PC-9 (cell line): ENCODE measurements at regions not wholly inside any gene's neighbourhood (a gene's known extent, or its start where the extent isn't known, plus 50 kb on each side); places are given as distances from the start of the nearest gene placed in this dataset.

Experiments
- BruUV-seq: library from RNA; stranded (reverse); fragments of 400-500 nt; replicated peaks from 2 replicates; lab custom pipeline; 2021; lab: Mats Ljungman, UMichigan
- CTCF ChIA-PET: fragments of 300-600 bp; sonication (Branson Sonifier 250); formaldehyde crosslinking; loops from one replicate; lab custom pipeline; 2022; ENCODE audit warnings: antibody characterized with exemption; lab: Charles Lee
- POLR2A ChIA-PET: fragments of 300-600 bp; sonication (Branson Sonifier 250); formaldehyde crosslinking; loops from one replicate; lab custom pipeline; 2022; ENCODE audit warnings: antibody characterized with exemption; ENCODE audit not compliant: unreplicated experiment; lab: Charles Lee
- DNase-seq, 2 experiments: peaks; one replicate each; pipeline versions ENCODE4 v3.0.0 to v3.0.0-alpha.2; 2015 to 2022; ENCODE audit warnings: mixed read lengths in 1 of 2
- H2AFZ ChIP-seq: fragments of 200-600 bp; sonication (generic); 2 replicates; pipeline ENCODE4 v1.8.1; 2017; ENCODE audit warnings: antibody characterized with exemption
- H3F3A ChIP-seq: fragments of 200-600 bp; sonication (generic); 2 replicates; pipeline ENCODE4 v1.8.1; 2017; ENCODE audit warnings: antibody characterized with exemption, mild to moderate bottlenecking, low read depth; ENCODE audit not compliant: insufficient read depth
- H3K27ac ChIP-seq: fragments of 200-600 bp; sonication (generic); 2 replicates; pipeline ENCODE4 v1.6.1; 2016; ENCODE audit warnings: mixed run types
- H3K27me3 ChIP-seq: fragments of 200-600 bp; sonication (generic); 2 replicates; pipeline ENCODE4 v1.6.1; 2016; ENCODE audit warnings: low read depth, mixed run types; ENCODE audit not compliant: insufficient read depth
- H3K36me3 ChIP-seq: fragments of 200-600 bp; sonication (generic); 2 replicates; pipeline ENCODE4 v1.6.1; 2016; ENCODE audit warnings: low read depth, mixed run types
- H3K4me1 ChIP-seq: fragments of 200-600 bp; sonication (generic); replicated peaks from 2 replicates; pipeline ENCODE4 v1.6.1; 2016; ENCODE audit warnings: mixed run types; ENCODE audit not compliant: insufficient read depth
- H3K4me2 ChIP-seq: fragments of 200-600 bp; sonication (generic); 2 replicates; pipeline ENCODE4 v1.6.1; 2017; ENCODE audit warnings: mixed run types
- H3K4me3 ChIP-seq: fragments of 200-600 bp; sonication (generic); 2 replicates; pipeline ENCODE4 v1.6.1; 2016; ENCODE audit warnings: mixed run types
- H3K79me2 ChIP-seq: fragments of 200-600 bp; sonication (generic); 2 replicates; pipeline ENCODE4 v1.6.1; 2017; ENCODE audit warnings: low read depth, mixed run types
- H3K9me2 ChIP-seq: fragments of 200-600 bp; sonication (generic); 2 replicates; pipeline ENCODE4 v1.8.1; 2017; ENCODE audit warnings: mild to moderate bottlenecking; ENCODE audit not compliant: insufficient read depth
- H3K9me3 ChIP-seq: fragments of 200-600 bp; sonication (generic); 2 replicates; pipeline ENCODE4 v1.8.1; 2016; ENCODE audit warnings: low read depth; ENCODE audit not compliant: insufficient read depth
- H4K20me1 ChIP-seq: fragments of 200-600 bp; sonication (generic); 2 replicates; pipeline ENCODE4 v1.8.1; 2017; ENCODE audit not compliant: insufficient read depth
- EZH2 ChIP-seq: fragments of 200-600 bp; sonication (generic); IDR thresholded peaks from 2 replicates; pipeline ENCODE4 v1.8.0; 2017; ENCODE audit warnings: antibody characterized with exemption, low read depth
- intact Hi-C: fragments of 100-400 bp; cut with micrococcal nuclease; formaldehyde crosslinking; loops from one replicate; pipeline ENCODE4 v1.10.0; 2022; ENCODE audit not compliant: unreplicated experiment
- TF ChIP-seq, protein P1 (sequence below): fragments of 200-600 bp; sonication (generic); conservative IDR thresholded peaks from 2 replicates; pipeline ENCODE4 v1.6.1; 2017; ENCODE audit warnings: mixed run types, antibody characterized with exemption, mild to moderate bottlenecking, moderate library complexity

DNA sequence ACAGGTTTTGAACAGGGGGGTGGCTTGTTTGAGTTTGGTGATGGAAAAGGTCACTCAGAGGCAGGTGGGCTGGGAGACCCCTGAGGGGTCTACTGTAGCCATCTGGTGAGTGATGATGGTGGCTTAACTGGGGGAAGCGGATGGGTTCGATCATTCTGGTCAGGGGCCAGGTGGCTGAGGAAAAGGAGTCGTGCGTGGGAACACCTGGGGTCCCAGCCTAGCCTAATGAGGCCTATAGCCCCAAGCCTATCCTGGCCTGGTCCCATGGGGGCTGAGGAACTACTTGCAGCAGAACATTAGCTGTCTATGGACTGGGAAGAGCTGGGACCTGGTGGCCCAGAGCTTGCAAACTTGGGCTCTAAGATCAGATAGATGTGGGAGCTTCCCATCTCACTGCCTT lies 158.4 kb upstream of the MYL2 start:
- no peaks in the 10 kb centered on the region for H3F3A ChIP-seq
- POLR2A ChIA-PET: no interaction called here
- no peak overlapping the region for H3K27ac ChIP-seq
- H3K79me2 ChIP-seq: no peaks in the 10 kb centered on the region
- H3K4me2 ChIP-seq: no peak overlapping the region
- no peaks in the 10 kb centered on the region for H3K9me3 ChIP-seq
- BruUV-seq: no TSS peak
- no peaks in the 10 kb centered on the region for H3K36me3 ChIP-seq
- no peak overlapping the region for H3K4me3 ChIP-seq
- no peaks in the 10 kb centered on the region for H3K4me1 ChIP-seq
- no peak overlapping the region for H2AFZ ChIP-seq
- no peaks in the 10 kb centered on the region for H4K20me1 ChIP-seq
- intact Hi-C loops: no loop called here
- H3K9me2 ChIP-seq: no peaks in the 10 kb centered on the region
- H3K27me3 ChIP-seq: peaks cover 99% of the 10 kb centered on the region
- CTCF ChIA-PET: no interaction called here
- TF ChIP-seq, protein P1, sequence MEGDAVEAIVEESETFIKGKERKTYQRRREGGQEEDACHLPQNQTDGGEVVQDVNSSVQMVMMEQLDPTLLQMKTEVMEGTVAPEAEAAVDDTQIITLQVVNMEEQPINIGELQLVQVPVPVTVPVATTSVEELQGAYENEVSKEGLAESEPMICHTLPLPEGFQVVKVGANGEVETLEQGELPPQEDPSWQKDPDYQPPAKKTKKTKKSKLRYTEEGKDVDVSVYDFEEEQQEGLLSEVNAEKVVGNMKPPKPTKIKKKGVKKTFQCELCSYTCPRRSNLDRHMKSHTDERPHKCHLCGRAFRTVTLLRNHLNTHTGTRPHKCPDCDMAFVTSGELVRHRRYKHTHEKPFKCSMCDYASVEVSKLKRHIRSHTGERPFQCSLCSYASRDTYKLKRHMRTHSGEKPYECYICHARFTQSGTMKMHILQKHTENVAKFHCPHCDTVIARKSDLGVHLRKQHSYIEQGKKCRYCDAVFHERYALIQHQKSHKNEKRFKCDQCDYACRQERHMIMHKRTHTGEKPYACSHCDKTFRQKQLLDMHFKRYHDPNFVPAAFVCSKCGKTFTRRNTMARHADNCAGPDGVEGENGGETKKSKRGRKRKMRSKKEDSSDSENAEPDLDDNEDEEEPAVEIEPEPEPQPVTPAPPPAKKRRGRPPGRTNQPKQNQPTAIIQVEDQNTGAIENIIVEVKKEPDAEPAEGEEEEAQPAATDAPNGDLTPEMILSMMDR: no peak
- TF ChIP-seq EZH2: no peak
- DNase-seq: no peak

DNA sequence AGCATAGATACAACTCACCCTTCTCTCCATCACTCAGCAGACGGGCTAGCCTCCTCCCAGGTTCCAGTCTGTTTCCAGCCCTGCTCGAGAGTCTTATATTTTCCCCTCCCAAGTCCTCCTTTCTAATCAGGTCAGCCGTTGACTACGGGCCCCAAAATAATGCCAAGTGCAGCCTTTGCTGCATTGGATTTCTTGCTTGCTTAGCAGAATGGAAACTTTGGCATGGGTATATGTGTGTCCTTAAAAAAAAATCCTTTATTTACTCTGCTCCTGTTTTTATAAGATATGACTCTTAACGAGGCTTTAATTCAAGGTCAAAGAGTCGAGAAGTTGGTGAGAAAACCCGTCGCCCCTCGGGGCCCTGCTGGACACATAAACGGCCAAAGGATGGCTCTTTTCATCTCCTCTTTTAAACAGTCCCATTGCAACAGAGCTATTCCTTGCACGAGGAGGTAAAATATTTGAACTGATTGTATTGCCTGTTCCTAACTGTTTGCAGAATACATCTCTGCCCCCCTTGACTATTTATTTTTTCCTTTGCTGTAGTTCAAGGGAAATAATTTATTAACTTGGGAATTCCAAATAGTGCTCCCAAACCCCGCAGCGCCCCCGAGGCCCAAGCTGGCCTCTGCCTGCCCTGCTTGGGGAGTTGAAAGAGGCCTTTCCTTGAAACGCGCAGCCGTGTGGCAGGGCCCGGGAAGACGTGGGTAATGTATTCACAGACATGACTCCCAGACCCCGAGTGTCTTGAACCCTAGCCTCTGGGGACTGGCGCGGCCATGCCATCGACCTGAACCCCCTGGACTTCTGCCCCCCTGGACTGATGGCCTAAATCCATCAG lies 156.5 kb upstream of the MYL2 start:
- Histone ChIP-seq H3K9me3 (no peaks in the 10 kb centered on the region), H3K4me1 (no peaks in the 10 kb centered on the region), H3F3A (no peaks in the 10 kb centered on the region), H4K20me1 (no peaks in the 10 kb centered on the region), H3K9me2 (no peaks in the 10 kb centered on the region), H3K36me3 (no peaks in the 10 kb centered on the region), H3K4me3 (no peak overlapping the region), H3K79me2 (no peaks in the 10 kb centered on the region), H3K27me3 (peaks cover 98% of the 10 kb centered on the region), H3K27ac (no peak overlapping the region), H3K4me2 (no peak overlapping the region), H2AFZ (no peak overlapping the region)
- ChIA-PET POLR2A (interaction anchor here (0.5 kb wide), 1 partner anchor 182 kb away, joined by 3 read pairs; no protein-coding TSS in a partner anchor), CTCF (no interaction called here)
- no peak for DNase-seq
- intact Hi-C loops: no loop called here
- no TSS peak for BruUV-seq
- no peak for TF ChIP-seq EZH2
- TF ChIP-seq, protein P1: no peak

DNA sequence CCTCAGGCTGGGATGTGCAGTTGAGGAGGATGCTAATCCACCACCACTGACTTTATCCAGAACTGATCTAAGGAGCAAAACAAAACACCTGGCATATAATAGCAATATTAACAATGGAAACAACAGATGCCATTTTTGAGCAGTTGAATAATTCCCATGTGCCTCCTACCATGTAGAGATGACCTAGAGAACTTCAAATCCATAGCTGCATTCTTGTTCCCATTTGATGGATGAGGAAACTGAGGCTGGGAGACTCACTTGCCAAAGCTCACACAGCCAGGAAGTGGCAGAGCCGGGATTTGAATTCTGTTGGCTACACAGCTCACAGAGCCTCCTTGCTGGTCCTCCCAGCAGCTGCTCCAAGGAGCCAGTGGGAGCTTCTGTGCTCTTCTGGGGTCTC lies 155.8 kb upstream of the MYL2 start:
- intact Hi-C loops: no loop called here

More for the DNA sequence above, 155.8 kb upstream of the MYL2 start:
- no peaks in the 10 kb centered on the region for H3K9me3 ChIP-seq
- no peak overlapping the region for H3K4me2 ChIP-seq
- TF ChIP-seq, protein P1: no peak
- no peak for TF ChIP-seq EZH2
- H4K20me1 ChIP-seq: no peaks in the 10 kb centered on the region
- H3F3A ChIP-seq: no peaks in the 10 kb centered on the region
- no TSS peak for BruUV-seq
- CTCF ChIA-PET: no interaction called here
- no peak overlapping the region for H3K4me3 ChIP-seq
- H3K36me3 ChIP-seq: no peaks in the 10 kb centered on the region
- H3K27ac ChIP-seq: no peak overlapping the region
- no peaks in the 10 kb centered on the region for H3K79me2 ChIP-seq
- H2AFZ ChIP-seq: no peak overlapping the region
- no peak for DNase-seq
- no peaks in the 10 kb centered on the region for H3K9me2 ChIP-seq
- peaks cover 93% of the 10 kb centered on the region for H3K27me3 ChIP-seq
- H3K4me1 ChIP-seq: no peaks in the 10 kb centered on the region
- POLR2A ChIA-PET: interaction anchor here (0.5 kb wide), 1 partner anchor 182 kb away, joined by 3 read pairs; no protein-coding TSS in a partner anchor
